NCI-H526 (cell line): ENCODE measurements at regions not wholly inside any gene's neighbourhood (a gene's known extent, or its start where the extent isn't known, plus 50 kb on each side); places are given as distances from the start of the nearest gene placed in this dataset.
"Not testable (repeated sequence)": the region's sequence is repeated elsewhere in the genome, so short reads cannot be mapped to it uniquely, and the experiment has no call there.

ENCODE experiments used
- DNase-seq, 2 experiments: peaks; one replicate each; lab custom pipeline; 2025; lab: John Stamatoyannopoulos, UW

GRCh38 chrX:69431420-69431819, 72.7 kb upstream of the NALF2 start:
- no peak for DNase-seq

GRCh38 chrX:69430785-69431184, 73.3 kb upstream of the NALF2 start:
- DNase-seq = no peak

GRCh38 chrX:69429339-69430015, 74.6 kb upstream of the NALF2 start:
- no peak for DNase-seq

- no peak for DNase-seq
Measured at GRCh38 chrX:69428216-69428615, 75.9 kb upstream of the NALF2 start.

- DNase-seq = no peak
Measured at GRCh38 chrX:69424910-69425309, 79.2 kb upstream of the NALF2 start.

- DNase-seq = peak in 1 of 2 experiments; percentile 15
Measured at GRCh38 chrX:69424161-69424560, 80.0 kb upstream of the NALF2 start.

GRCh38 chrX:69422208-69422607, 81.9 kb upstream of the NALF2 start:
- DNase-seq = not testable (repeated sequence)

GRCh38 chrX:69415698-69416097, 88.4 kb upstream of the NALF2 start:
- no peak for DNase-seq

- DNase-seq = no peak
Measured at GRCh38 chrX:69412661-69413060, 91.5 kb upstream of the NALF2 start.

GRCh38 chrX:69398881-69399280, 105.2 kb upstream of the NALF2 start:
- DNase-seq = no peak

GRCh38 chrX:69396916-69397315, 107.2 kb upstream of the NALF2 start:
- no peak for DNase-seq

GRCh38 chrX:69395306-69395705, 108.8 kb upstream of the NALF2 start:
- DNase-seq = no peak

GRCh38 chrX:69389101-69389501, 115.0 kb upstream of the NALF2 start:
- DNase-seq = no peak

GRCh38 chrX:69388526-69388925, 115.6 kb upstream of the NALF2 start:
- DNase-seq = no peak

- peak in 1 of 2 experiments; percentile 60 for DNase-seq
Measured at GRCh38 chrX:69387567-69388487, 116.3 kb upstream of the NALF2 start.

- no peak for DNase-seq
Measured at GRCh38 chrX:69386681-69387080, 117.4 kb upstream of the NALF2 start.

GRCh38 chrX:69379412-69379811, 124.7 kb upstream of the NALF2 start:
- no peak for DNase-seq

- no peak for DNase-seq
Measured at GRCh38 chrX:69374569-69374968, 129.6 kb upstream of the NALF2 start.

GRCh38 chrX:69372435-69372834, 131.7 kb upstream of the NALF2 start:
- no peak for DNase-seq

GRCh38 chrX:69371159-69371558, 133.0 kb upstream of the NALF2 start:
- DNase-seq = no peak

GRCh38 chrX:69369999-69370398, 134.1 kb upstream of the NALF2 start:
- no peak for DNase-seq

GRCh38 chrX:69366183-69366582, 137.9 kb upstream of the NALF2 start:
- no peak for DNase-seq

- no peak for DNase-seq
Measured at GRCh38 chrX:69365755-69366154, 138.4 kb upstream of the NALF2 start.
